ENCODE measurements at regions not wholly inside any gene's neighbourhood (a gene's known extent, or its start where the extent isn't known, plus 50 kb on each side); places are given as distances from the start of the nearest gene placed in this dataset.
A peak's percentile ranks its signal among the peaks of the same experiment; 100 is the strongest.

- Histone ChIP-seq H3K4me3 (ENCODE audit: low read depth in 1 of 5, low read length in 5 of 5) (no peak overlapping the region), H3K27ac (ENCODE audit: low read depth, low read length) (no peak overlapping the region), H3K9me3 (ENCODE audit: control insufficient read depth in 5 of 5, low read length in 5 of 5) (no peaks in the 10 kb centered on the region), H3K9ac (ENCODE audit: low read length in 5 of 5) (no peak overlapping the region), H3K27me3 (ENCODE audit: control insufficient read depth in 5 of 5, insufficient read depth in 4 of 5, low read length in 5 of 5) (peaks cover 0 to 2% (median 0%) of the 10 kb centered on the region in 5 donors), H3K4me1 (ENCODE audit: control insufficient read depth in 5 of 5, insufficient read depth in 5 of 5, low read length in 5 of 5) (peaks cover 7 to 67% (median 49%) of the 10 kb centered on the region in 5 donors), H3K36me3 (ENCODE audit: control insufficient read depth in 5 of 5, insufficient read depth in 5 of 5, low read length in 5 of 5) (no peaks in the 10 kb centered on the region)
Measured at GRCh38 chr2:2851316-2851715, 520.2 kb upstream of the MYT1L start.

- Histone ChIP-seq H3K9me3 (ENCODE audit: control insufficient read depth in 5 of 5, low read length in 5 of 5) (no peaks in the 10 kb centered on the region), H3K9ac (ENCODE audit: low read length in 5 of 5) (no peak overlapping the region), H3K4me3 (ENCODE audit: low read depth in 1 of 5, low read length in 5 of 5) (no peak overlapping the region), H3K27me3 (ENCODE audit: control insufficient read depth in 5 of 5, insufficient read depth in 4 of 5, low read length in 5 of 5) (peaks cover 0 to 2% (median 0%) of the 10 kb centered on the region in 5 donors), H3K27ac (ENCODE audit: low read depth, low read length) (no peak overlapping the region), H3K4me1 (ENCODE audit: control insufficient read depth in 5 of 5, insufficient read depth in 5 of 5, low read length in 5 of 5) (peaks cover 7 to 71% (median 52%) of the 10 kb centered on the region in 5 donors), H3K36me3 (ENCODE audit: control insufficient read depth in 5 of 5, insufficient read depth in 5 of 5, low read length in 5 of 5) (no peaks in the 10 kb centered on the region)
Measured at GRCh38 chr2:2850859-2851258, 519.8 kb upstream of the MYT1L start.

GRCh38 chr2:2850218-2850755 is 519.2 kb upstream of the MYT1L start:
- Histone ChIP-seq H3K9me3 (ENCODE audit: control insufficient read depth in 5 of 5, low read length in 5 of 5) (no peaks in the 10 kb centered on the region), H3K4me1 (ENCODE audit: control insufficient read depth in 5 of 5, insufficient read depth in 5 of 5, low read length in 5 of 5) (peaks cover 7 to 70% (median 52%) of the 10 kb centered on the region in 5 donors), H3K27ac (ENCODE audit: low read depth, low read length) (no peak overlapping the region), H3K36me3 (ENCODE audit: control insufficient read depth in 5 of 5, insufficient read depth in 5 of 5, low read length in 5 of 5) (no peaks in the 10 kb centered on the region), H3K27me3 (ENCODE audit: control insufficient read depth in 5 of 5, insufficient read depth in 4 of 5, low read length in 5 of 5) (peaks cover 0 to 2% (median 0%) of the 10 kb centered on the region in 5 donors), H3K4me3 (ENCODE audit: low read depth in 1 of 5, low read length in 5 of 5) (no peak overlapping the region), H3K9ac (ENCODE audit: low read length in 5 of 5) (no peak overlapping the region)

GRCh38 chr2:2849464-2850217 is 518.6 kb upstream of the MYT1L start:
- Histone ChIP-seq H3K27me3 (ENCODE audit: control insufficient read depth in 5 of 5, insufficient read depth in 4 of 5, low read length in 5 of 5) (peaks cover 0 to 2% (median 0%) of the 10 kb centered on the region in 5 donors), H3K9ac (ENCODE audit: low read length in 5 of 5) (no peak overlapping the region), H3K36me3 (ENCODE audit: control insufficient read depth in 5 of 5, insufficient read depth in 5 of 5, low read length in 5 of 5) (no peaks in the 10 kb centered on the region), H3K4me1 (ENCODE audit: control insufficient read depth in 5 of 5, insufficient read depth in 5 of 5, low read length in 5 of 5) (peaks cover 7 to 63% (median 49%) of the 10 kb centered on the region in 5 donors), H3K27ac (ENCODE audit: low read depth, low read length) (no peak overlapping the region), H3K9me3 (ENCODE audit: control insufficient read depth in 5 of 5, low read length in 5 of 5) (no peaks in the 10 kb centered on the region), H3K4me3 (ENCODE audit: low read depth in 1 of 5, low read length in 5 of 5) (no peak overlapping the region)

GRCh38 chr2:2848621-2849333 is 517.7 kb upstream of the MYT1L start:
- Histone ChIP-seq H3K4me1 (ENCODE audit: control insufficient read depth in 5 of 5, insufficient read depth in 5 of 5, low read length in 5 of 5) (peaks cover 7 to 55% (median 46%) of the 10 kb centered on the region in 5 donors), H3K9ac (ENCODE audit: low read length in 5 of 5) (no peak overlapping the region), H3K27me3 (ENCODE audit: control insufficient read depth in 5 of 5, insufficient read depth in 4 of 5, low read length in 5 of 5) (peaks cover 0 to 2% (median 0%) of the 10 kb centered on the region in 5 donors), H3K4me3 (ENCODE audit: low read depth in 1 of 5, low read length in 5 of 5) (no peak overlapping the region), H3K36me3 (ENCODE audit: control insufficient read depth in 5 of 5, insufficient read depth in 5 of 5, low read length in 5 of 5) (no peaks in the 10 kb centered on the region), H3K27ac (ENCODE audit: low read depth, low read length) (no peak overlapping the region), H3K9me3 (ENCODE audit: control insufficient read depth in 5 of 5, low read length in 5 of 5) (no peaks in the 10 kb centered on the region)

- Histone ChIP-seq H3K9me3 (ENCODE audit: control insufficient read depth in 5 of 5, low read length in 5 of 5) (no peaks in the 10 kb centered on the region), H3K27me3 (ENCODE audit: control insufficient read depth in 5 of 5, insufficient read depth in 4 of 5, low read length in 5 of 5) (peaks cover 0 to 2% (median 0%) of the 10 kb centered on the region in 5 donors), H3K9ac (ENCODE audit: low read length in 5 of 5) (no peak overlapping the region), H3K4me3 (ENCODE audit: low read depth in 1 of 5, low read length in 5 of 5) (no peak overlapping the region), H3K36me3 (ENCODE audit: control insufficient read depth in 5 of 5, insufficient read depth in 5 of 5, low read length in 5 of 5) (no peaks in the 10 kb centered on the region), H3K27ac (ENCODE audit: low read depth, low read length) (no peak overlapping the region), H3K4me1 (ENCODE audit: control insufficient read depth in 5 of 5, insufficient read depth in 5 of 5, low read length in 5 of 5) (peaks cover 7 to 49% (median 40%) of the 10 kb centered on the region in 5 donors)
Measured at GRCh38 chr2:2848198-2848597, 517.1 kb upstream of the MYT1L start.

- Histone ChIP-seq H3K27me3 (ENCODE audit: control insufficient read depth in 5 of 5, insufficient read depth in 4 of 5, low read length in 5 of 5) (peaks cover 0 to 2% (median 0%) of the 10 kb centered on the region in 5 donors), H3K4me3 (ENCODE audit: low read depth in 1 of 5, low read length in 5 of 5) (no peak overlapping the region), H3K9ac (ENCODE audit: low read length in 5 of 5) (no peak overlapping the region), H3K9me3 (ENCODE audit: control insufficient read depth in 5 of 5, low read length in 5 of 5) (no peaks in the 10 kb centered on the region), H3K27ac (ENCODE audit: low read depth, low read length) (peak overlapping the region; percentile 65), H3K4me1 (ENCODE audit: control insufficient read depth in 5 of 5, insufficient read depth in 5 of 5, low read length in 5 of 5) (peaks cover 4 to 39% (median 30%) of the 10 kb centered on the region in 5 donors), H3K36me3 (ENCODE audit: control insufficient read depth in 5 of 5, insufficient read depth in 5 of 5, low read length in 5 of 5) (no peaks in the 10 kb centered on the region)
Measured at GRCh38 chr2:2847209-2847676, 516.2 kb upstream of the MYT1L start.

DNA sequence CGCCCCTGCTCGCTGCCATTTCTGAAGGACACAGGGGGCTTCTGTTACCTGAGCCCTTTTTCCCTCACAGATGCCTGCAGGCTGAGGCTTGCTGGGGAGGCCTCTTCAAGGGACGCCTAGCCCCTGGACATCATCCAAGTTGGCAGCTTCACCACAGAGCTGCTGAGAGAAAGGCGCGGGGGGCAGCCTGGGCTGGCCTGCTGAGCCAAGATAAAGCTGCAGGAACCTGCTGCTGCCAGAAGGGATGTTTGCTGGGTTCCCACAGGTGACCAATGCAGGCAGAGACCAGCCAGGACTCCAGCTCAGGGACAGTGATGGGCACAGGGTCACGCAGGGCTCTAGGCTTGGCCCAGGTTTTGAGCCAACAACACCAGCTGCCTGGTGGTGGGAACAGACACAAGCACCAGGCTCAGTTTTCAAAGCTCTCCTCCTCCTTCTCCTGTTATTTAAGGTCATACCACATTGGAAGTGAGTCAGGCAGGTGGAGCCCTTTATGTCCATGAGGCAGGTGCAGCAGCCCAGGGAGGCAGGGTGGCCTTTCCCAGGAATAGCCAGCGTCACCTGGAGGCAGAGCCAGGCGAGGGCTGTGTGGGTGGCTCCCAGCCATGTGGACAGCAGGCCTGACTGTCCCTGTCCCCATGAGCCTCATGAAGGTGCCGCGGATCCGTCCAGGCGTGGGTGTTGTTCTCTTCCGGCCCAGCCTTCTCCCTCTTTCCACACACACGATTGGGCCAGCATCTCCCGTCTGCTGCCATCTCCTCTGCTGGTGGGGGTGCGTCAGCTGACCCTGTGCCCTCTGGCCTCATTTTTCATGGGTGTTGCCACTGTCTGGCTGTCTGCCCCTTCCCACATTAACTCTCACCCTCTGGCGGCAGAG is 515.5 kb upstream of the MYT1L start:
- H3K4me3 ChIP-seq (ENCODE audit: low read depth in 1 of 5, low read length in 5 of 5) = no peak overlapping the region
- H3K9me3 ChIP-seq (ENCODE audit: control insufficient read depth in 5 of 5, low read length in 5 of 5) = no peaks in the 10 kb centered on the region
- peaks cover 0 to 2% (median 0%) of the 10 kb centered on the region in 5 donors for H3K27me3 ChIP-seq (ENCODE audit: control insufficient read depth in 5 of 5, insufficient read depth in 4 of 5, low read length in 5 of 5)
- H3K4me1 ChIP-seq (ENCODE audit: control insufficient read depth in 5 of 5, insufficient read depth in 5 of 5, low read length in 5 of 5) = peaks cover 4 to 33% (median 23%) of the 10 kb centered on the region in 5 donors
- peak overlapping the region in 1 of 5 donors; percentile 20 for H3K9ac ChIP-seq (ENCODE audit: low read length in 5 of 5)
- H3K27ac ChIP-seq (ENCODE audit: low read depth, low read length) = peak overlapping the region; percentile 65
- no peaks in the 10 kb centered on the region for H3K36me3 ChIP-seq (ENCODE audit: control insufficient read depth in 5 of 5, insufficient read depth in 5 of 5, low read length in 5 of 5)

DNA sequence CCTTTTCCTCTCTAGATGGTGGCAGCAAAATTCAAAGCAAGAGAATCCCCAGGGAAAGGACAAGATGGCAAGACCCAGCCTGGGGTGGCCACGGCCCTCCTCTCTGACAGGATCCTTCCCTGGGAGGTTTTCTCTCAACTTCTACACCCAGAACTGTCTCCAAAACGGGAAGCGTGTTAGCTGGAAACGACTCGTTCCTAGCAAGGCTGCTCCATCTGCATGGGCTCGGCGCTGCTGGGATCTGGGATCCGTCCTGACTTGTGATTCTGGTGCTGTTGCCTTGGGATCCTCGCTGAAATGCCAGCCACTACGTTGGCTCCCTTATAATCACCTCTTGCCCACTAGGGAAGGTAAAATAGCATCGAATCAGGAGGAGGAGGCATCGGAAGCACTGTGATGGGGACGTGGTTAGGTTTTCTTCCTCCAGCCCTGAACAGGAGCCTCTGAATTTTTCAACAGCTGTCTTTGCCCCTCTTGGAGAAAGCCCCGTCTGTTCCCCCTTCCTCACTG is 514.8 kb upstream of the MYT1L start:
- H3K9ac ChIP-seq (ENCODE audit: low read length in 5 of 5) = peak overlapping the region in 1 of 5 donors; percentile 23
- H3K36me3 ChIP-seq (ENCODE audit: control insufficient read depth in 5 of 5, insufficient read depth in 5 of 5, low read length in 5 of 5) = no peaks in the 10 kb centered on the region
- H3K4me3 ChIP-seq (ENCODE audit: low read depth in 1 of 5, low read length in 5 of 5) = no peak overlapping the region
- H3K27ac ChIP-seq (ENCODE audit: low read depth, low read length) = peak overlapping the region; percentile 65
- peaks cover 4 to 29% (median 22%) of the 10 kb centered on the region in 5 donors for H3K4me1 ChIP-seq (ENCODE audit: control insufficient read depth in 5 of 5, insufficient read depth in 5 of 5, low read length in 5 of 5)
- peaks cover 0 to 2% (median 0%) of the 10 kb centered on the region in 5 donors for H3K27me3 ChIP-seq (ENCODE audit: control insufficient read depth in 5 of 5, insufficient read depth in 4 of 5, low read length in 5 of 5)
- H3K9me3 ChIP-seq (ENCODE audit: control insufficient read depth in 5 of 5, low read length in 5 of 5) = no peaks in the 10 kb centered on the region
